Activated B cell treated with CpG ODN at 0.5 μM for 24 hours (primary cell): ENCODE measurements at regions not wholly inside any gene's neighbourhood (a gene's known extent, or its start where the extent isn't known, plus 50 kb on each side); places are given as distances from the start of the nearest gene placed in this dataset.

ENCODE experiments used
- ATAC-seq: fragments of 200-7000 bp; cut with Tn5 transposase; one replicate; pipeline ENCODE4 v1.10.0; 2021; ENCODE audit warnings: low read depth, mild to moderate bottlenecking, moderate library complexity
- CTCF ChIA-PET: fragments of 350-600 bp; sonication (Branson Sonifier 250); formaldehyde crosslinking; loops from one replicate; lab custom pipeline; 2021; ENCODE audit warnings: antibody characterized with exemption; lab: Charles Lee
- POLR2A ChIA-PET: fragments of 350-600 bp; sonication (Branson Sonifier 250); formaldehyde crosslinking; loops from one replicate; lab custom pipeline; 2021; ENCODE audit warnings: antibody characterized with exemption; lab: Charles Lee
- DNase-seq: peaks from one replicate; pipeline ENCODE4 v3.0.0; 2022
- H3K27ac Mint-ChIP-seq: one replicate; pipeline ENCODE4 v1.8.0; 2020; ENCODE audit warnings: mixed read lengths
- H3K27me3 Mint-ChIP-seq: one replicate; pipeline ENCODE4 v1.8.0; 2021; ENCODE audit warnings: mixed read lengths
- H3K36me3 Mint-ChIP-seq: one replicate; pipeline ENCODE4 v1.8.0; 2021; ENCODE audit warnings: low read depth, mixed read lengths
- H3K4me1 Mint-ChIP-seq: one replicate; pipeline ENCODE4 v1.8.0; 2021; ENCODE audit warnings: mixed read lengths
- H3K4me3 Mint-ChIP-seq: one replicate; pipeline ENCODE4 v1.8.0; 2020; ENCODE audit warnings: mild to moderate bottlenecking, mixed read lengths
- H3K9me3 Mint-ChIP-seq: one replicate; pipeline ENCODE4 v1.8.0; 2020; ENCODE audit warnings: mixed read lengths
- CTCF ChIP-seq: fragments of 200-600 bp; IDR thresholded peaks from one replicate; pipeline ENCODE4 v1.8.0; 2022; ENCODE audit warnings: antibody characterized with exemption, mild to moderate bottlenecking
- intact Hi-C: fragments of 100-400 bp; cut with micrococcal nuclease; formaldehyde crosslinking; loops from one replicate; pipeline ENCODE4 v1.15.1; 2024

GRCh38 chr6:33959661-33960344, 156.0 kb upstream of the MLN start:
- H3K27ac Mint-ChIP-seq = no peak overlapping the region
- TF ChIP-seq CTCF = no peak
- no peaks in the 10 kb centered on the region for H3K4me1 Mint-ChIP-seq
- intact Hi-C loops = no loop called here
- CTCF ChIA-PET = no interaction called here
- no peak for DNase-seq
- no peak for ATAC-seq
- H3K36me3 Mint-ChIP-seq = no peaks in the 10 kb centered on the region
- no peaks in the 10 kb centered on the region for H3K9me3 Mint-ChIP-seq
- POLR2A ChIA-PET = no interaction called here
- H3K4me3 Mint-ChIP-seq = no peak overlapping the region
- peaks cover 22% of the 10 kb centered on the region for H3K27me3 Mint-ChIP-seq

GRCh38 chr6:33959329-33959651, 155.5 kb upstream of the MLN start:
- Mint-ChIP-seq H3K36me3 (no peaks in the 10 kb centered on the region), H3K9me3 (no peaks in the 10 kb centered on the region), H3K27ac (no peak overlapping the region), H3K4me3 (no peak overlapping the region), H3K4me1 (no peaks in the 10 kb centered on the region), H3K27me3 (peaks cover 19% of the 10 kb centered on the region)
- intact Hi-C loops = no loop called here
- ATAC-seq (no peak), DNase-seq (no peak)
- POLR2A ChIA-PET = no interaction called here
- no peak for TF ChIP-seq CTCF
- CTCF ChIA-PET = no interaction called here

- Mint-ChIP-seq H3K4me3 (no peak overlapping the region), H3K9me3 (no peaks in the 10 kb centered on the region), H3K4me1 (no peaks in the 10 kb centered on the region), H3K27ac (no peak overlapping the region), H3K36me3 (no peaks in the 10 kb centered on the region), H3K27me3 (peaks cover 16% of the 10 kb centered on the region)
- no peak for ATAC-seq
- intact Hi-C loops = no loop called here
- ChIA-PET POLR2A (no interaction called here), CTCF (no interaction called here)
- TF ChIP-seq CTCF = no peak
- DNase-seq = no peak
These were observed 154.9 kb upstream of the MLN start for GRCh38 chr6:33958526-33959328.

- Mint-ChIP-seq H3K4me1 (no peaks in the 10 kb centered on the region), H3K27ac (no peak overlapping the region), H3K27me3 (peaks cover 12% of the 10 kb centered on the region), H3K4me3 (no peak overlapping the region), H3K9me3 (no peaks in the 10 kb centered on the region), H3K36me3 (no peaks in the 10 kb centered on the region)
- intact Hi-C loops = no loop called here
- CTCF ChIA-PET = no interaction called here
- no peak for ATAC-seq
- DNase-seq = no peak
- no peak for TF ChIP-seq CTCF
- POLR2A ChIA-PET = no interaction called here
These were observed 154.2 kb upstream of the MLN start for GRCh38 chr6:33957892-33958525.
